Liver (tissue), 3 donors: ENCODE measurements at regions not wholly inside any gene's neighbourhood (a gene's known extent, or its start where the extent isn't known, plus 50 kb on each side); places are given as distances from the start of the nearest gene placed in this dataset.

Experiments used
- CTCF ChIP-seq: fragments of 150-350 bp; IDR thresholded peaks from 2 replicates; pipeline ENCODE4 v1.5.1; 2017; ENCODE audit warnings: improper control_type of control experiment, low read depth, low read length; ENCODE audit not compliant: missing input control
- EGR1 ChIP-seq, 2 donors: IDR thresholded peaks; 2 replicates each; pipeline ENCODE4 v1.6.1; 2016 to 2018; ENCODE audit warnings: antibody characterized with exemption in 2 of 2, low read depth in 2 of 2
- GABPA ChIP-seq, 2 donors: IDR thresholded peaks in 1 of 2; conservative IDR thresholded peaks in 1 of 2; 2 replicates each; pipeline ENCODE4 v1.6.1; 2016; ENCODE audit warnings: antibody characterized with exemption in 2 of 2, mild to moderate bottlenecking in 1 of 2, moderate library complexity in 1 of 2
- HNF4A ChIP-seq, 2 donors: conservative IDR thresholded peaks; 2 replicates each; pipeline ENCODE4 v1.6.1; 2016; ENCODE audit warnings: antibody characterized with exemption in 2 of 2, mild to moderate bottlenecking in 2 of 2
- JUND ChIP-seq, 2 donors: IDR thresholded peaks; 2 replicates each; pipeline ENCODE4 v1.6.1; 2016; ENCODE audit warnings: antibody characterized with exemption in 2 of 2
- MAX ChIP-seq: IDR thresholded peaks from 2 replicates; pipeline ENCODE4 v1.6.1; 2016; ENCODE audit warnings: antibody characterized with exemption
- RAD21 ChIP-seq, 2 donors: IDR thresholded peaks; 2 replicates each; pipeline ENCODE4 v1.6.1; 2016; ENCODE audit warnings: antibody characterized with exemption in 2 of 2, mild to moderate bottlenecking in 2 of 2
- REST ChIP-seq: IDR thresholded peaks from 2 replicates; pipeline ENCODE4 v1.6.1; 2016; ENCODE audit warnings: antibody characterized with exemption, mild to moderate bottlenecking
- SP1 ChIP-seq: IDR thresholded peaks from 2 replicates; pipeline ENCODE4 v1.6.1; 2018; ENCODE audit warnings: antibody characterized with exemption, mild to moderate bottlenecking
- TAF1 ChIP-seq: conservative IDR thresholded peaks from 2 replicates; pipeline ENCODE4 v1.6.1; 2016; ENCODE audit warnings: antibody characterized with exemption, mild to moderate bottlenecking
- YY1 ChIP-seq: IDR thresholded peaks from 2 replicates; pipeline ENCODE4 v1.6.1; 2016; ENCODE audit warnings: antibody characterized with exemption, mild to moderate bottlenecking
- ZBTB33 ChIP-seq: IDR thresholded peaks from 2 replicates; pipeline ENCODE4 v1.6.1; 2016; ENCODE audit warnings: antibody characterized with exemption
- donor health status: healthy.
- donor health status: healthy.

- no peak for TF ChIP-seq TAF1
- no peak for TF ChIP-seq MAX
- TF ChIP-seq CTCF = no peak
- no peak for TF ChIP-seq REST
- TF ChIP-seq EGR1 (IDR thresholded peaks at IDR 0.05; ENCODE audit: low read depth in 2 of 2) = no peak
- no peak for TF ChIP-seq YY1
- TF ChIP-seq GABPA (IDR thresholded peaks at IDR 0.05 in 1 of 2, conservative IDR thresholded peaks at IDR 0.05 in 1 of 2) = no peak
- TF ChIP-seq HNF4A (conservative IDR thresholded peaks at IDR 0.05) = no peak
- no peak for TF ChIP-seq ZBTB33
- TF ChIP-seq SP1 = no peak
- no peak for TF ChIP-seq JUND (IDR thresholded peaks at IDR 0.05)
- no peak for TF ChIP-seq RAD21 (IDR thresholded peaks at IDR 0.05)
These were observed 108.2 kb downstream of the NPIPB5 start for GRCh38 chr16:22618842-22619241.
